GM18502 (cell line): ENCODE measurements at regions not wholly inside any gene's neighbourhood (a gene's known extent, or its start where the extent isn't known, plus 50 kb on each side); places are given as distances from the start of the nearest gene placed in this dataset.
"Not testable (repeated sequence)": the region's sequence is repeated elsewhere in the genome, so short reads cannot be mapped to it uniquely, and the experiment has no call there.

Source experiments
- ATAC-seq: cut with Tn5 transposase; IDR thresholded peaks from one replicate; pipeline ENCODE4 v1.9.1; 2021; ENCODE audit warnings: mild to moderate bottlenecking; ENCODE audit not compliant: unreplicated experiment, poor library complexity

- no peak for ATAC-seq
Observed at GRCh38 chr7:156402255-156402654, 238.3 kb upstream of the RNF32 start.

- no peak for ATAC-seq
Observed at GRCh38 chr7:156401617-156402016, 239.0 kb upstream of the RNF32 start.

GRCh38 chr7:156400046-156400445 lies 240.5 kb upstream of the RNF32 start:
- ATAC-seq: no peak

- no peak for ATAC-seq
Observed at GRCh38 chr7:156397249-156397648, 243.3 kb upstream of the RNF32 start.

- no peak for ATAC-seq
Observed at GRCh38 chr7:156389116-156389692, 251.4 kb upstream of the RNF32 start.

- no peak for ATAC-seq
Observed at GRCh38 chr7:156386097-156386496, 254.5 kb upstream of the RNF32 start.

GRCh38 chr7:156384706-156385105 lies 255.9 kb upstream of the RNF32 start:
- no peak for ATAC-seq

- ATAC-seq: no peak
Observed at GRCh38 chr7:156383526-156383925, 257.0 kb upstream of the RNF32 start.

GRCh38 chr7:156380261-156380660 lies 260.3 kb upstream of the RNF32 start:
- no peak for ATAC-seq

- ATAC-seq: no peak
Observed at GRCh38 chr7:156379324-156380070, 261.1 kb upstream of the RNF32 start.

GRCh38 chr7:156378806-156379205 lies 261.8 kb upstream of the RNF32 start:
- ATAC-seq: no peak

- ATAC-seq: no peak
Observed at GRCh38 chr7:156376317-156376716, 264.3 kb upstream of the RNF32 start.

- ATAC-seq: no peak
Observed at GRCh38 chr7:156374335-156374734, 266.2 kb upstream of the RNF32 start.

- ATAC-seq: not testable (repeated sequence)
Observed at GRCh38 chr7:156369929-156370328, 270.6 kb upstream of the RNF32 start.

GRCh38 chr7:156368053-156368843 lies 272.3 kb upstream of the RNF32 start:
- no peak for ATAC-seq

GRCh38 chr7:156363751-156364150 lies 276.8 kb upstream of the RNF32 start:
- ATAC-seq: no peak

GRCh38 chr7:156360835-156361234 lies 279.7 kb upstream of the RNF32 start:
- ATAC-seq: no peak

GRCh38 chr7:156356551-156356950 lies 284.0 kb upstream of the RNF32 start:
- no peak for ATAC-seq

GRCh38 chr7:156353352-156353751 lies 287.2 kb upstream of the RNF32 start:
- no peak for ATAC-seq

GRCh38 chr7:156347703-156348248 lies 292.8 kb upstream of the RNF32 start:
- ATAC-seq: not testable (repeated sequence)

- no peak for ATAC-seq
Observed at GRCh38 chr7:156347132-156347531, 293.4 kb upstream of the RNF32 start.
